Heart left ventricle (tissue), 16 donors: ENCODE measurements at regions not wholly inside any gene's neighbourhood (a gene's known extent, or its start where the extent isn't known, plus 50 kb on each side); places are given as distances from the start of the nearest gene placed in this dataset.
"Not testable (repeated sequence)": the region's sequence is repeated elsewhere in the genome, so short reads cannot be mapped to it uniquely, and the experiment has no call there.

ENCODE experiments used
- ATAC-seq, 4 donors: fragments of 200-7000 bp; cut with Tn5 transposase; one replicate each; pipeline ENCODE4 v1.9.1; 2020 to 2022; ENCODE audit warnings: moderate library complexity in 4 of 4, mild to moderate bottlenecking in 3 of 4, moderate number of reproducible peaks in 1 of 4
- DNase-seq, 5 donors: peaks; one replicate each; pipeline ENCODE4 v3.0.0-alpha.2; 2020
- H3K27ac ChIP-seq, 12 donors: fragments of 200-600 bp; sonication (generic) in 4 of 12; one replicate each; pipeline versions ENCODE4 v1.5.0 to v1.8.0; 2016 to 2022; ENCODE audit warnings: mild to moderate bottlenecking in 2 of 12
- H3K27me3 ChIP-seq, 9 donors: fragments of 200-600 bp; sonication (generic) in 2 of 9; one replicate each; pipeline versions ENCODE4 v1.5.1 to v1.8.0; 2016 to 2022; ENCODE audit warnings: mild to moderate bottlenecking in 3 of 9
- H3K36me3 ChIP-seq, 9 donors: fragments of 200-600 bp; sonication (generic) in 2 of 9; one replicate each; pipeline versions ENCODE4 v1.5.0 to v1.8.0; 2018 to 2022; ENCODE audit warnings: mild to moderate bottlenecking in 2 of 9
- H3K4me1 ChIP-seq, 12 donors: fragments of 200-600 bp; sonication (generic) in 4 of 12; one replicate each; pipeline versions ENCODE4 v1.5.0 to v1.8.0; 2016 to 2022; ENCODE audit warnings: mild to moderate bottlenecking in 3 of 12
- H3K4me3 ChIP-seq, 12 donors: fragments of 200-600 bp; sonication (generic) in 4 of 12; one replicate each; pipeline versions ENCODE4 v1.5.0 to v1.8.0; 2017 to 2022; ENCODE audit warnings: mild to moderate bottlenecking in 9 of 12, moderate library complexity in 4 of 12
- H3K9me3 ChIP-seq, 12 donors: fragments of 200-600 bp; sonication (generic) in 4 of 12; one replicate each; pipeline versions ENCODE4 v1.5.0 to v1.8.0; 2016 to 2022; ENCODE audit warnings: mild to moderate bottlenecking in 1 of 12
- CTCF ChIP-seq, 12 donors: fragments of 200-600 bp; sonication (generic) in 4 of 12; IDR thresholded peaks; one replicate each; pipeline versions ENCODE4 v1.5.0 to v1.8.0; 2018 to 2022; ENCODE audit warnings: antibody characterized with exemption in 12 of 12, mild to moderate bottlenecking in 5 of 12
- POLR2A ChIP-seq, 2 donors: fragments of 450-650 bp; IDR thresholded peaks; one replicate each; pipeline ENCODE4 v1.6.1; 2017; ENCODE audit warnings: antibody characterized with exemption in 2 of 2, mild to moderate bottlenecking in 2 of 2, moderate library complexity in 2 of 2
- WGBS, 4 donors: extraction: QIAGEN DNeasy Blood & Tissue Kit in 2 of 4; methylation state at CpG; one replicate each; pipeline versions ENCODE4 v1.1.5 to v1.1.7; 2013 to 2018; 5-methylcytosine and 5-hydroxymethylcytosine counted together
- intact Hi-C, 10 donors: fragments of 100-400 bp; cut with DNase I; formaldehyde crosslinking; loops; one replicate each; pipeline versions ENCODE4 v1.11.1 to v1.14.2; 2022
- donor health status: ischemic (EF 13 %, LVEDD 7.1; RV severe dilation, severe dysfunction).
- donor health status: healthy with polysubstance abuse.
- donor health status: DM: no; HTN: yes; CAD: no.
- donor health status: DM: no; HTN: no; CAD: no.
- donor health status: ischemic (EF 25% LVEDD 6.9; RV normal size, moderate dysfunction).
- donor health status: ischemic (EF 25% LVEDD 5.7; RV mildly dilated, moderate dysfunction).
- donor health status: healthy.
- donor health status: DM: yes; HTN: yes; CAD: no.
- donor health status: ischemic (EF 35%, LVEDD 5.7; RV mildly dilated, moderate dysfunction).
- donor health status: nonischemic (EF 11% LVEDD 7.7; RV severe dilation, severe dysfunction).
- donor health status: DM: yes; HTN: yes; CAD: no.
- donor health status: PGD.
- donor health status: ischemic (EF 29% LVEDD 5.4; RV normal size, mild dysfunction).
- donor health status: nonischemic (EF 23%, LVEDD 6.1; RV moderate dilation, normal function).

GRCh38 chr7:66442385-66442784 lies 186.3 kb upstream of the KCTD7 start:
- intact Hi-C loops: no loop called here
- ATAC-seq (no peak), DNase-seq (no peak)
- no peak overlapping the region for H3K4me3 ChIP-seq
- H3K27ac ChIP-seq: no peak overlapping the region
- peaks cover 0 to 7% (median 0%) of the 10 kb centered on the region in 12 donors for H3K4me1 ChIP-seq
- peaks cover 0 to 8% (median 0%) of the 10 kb centered on the region in 9 donors for H3K36me3 ChIP-seq
- 49 to 55% (median 52%) methylated on average over 4 of the region's 4 CpGs for WGBS, 4 donors
- no peaks in the 10 kb centered on the region for H3K27me3 ChIP-seq
- no peak for TF ChIP-seq POLR2A (IDR thresholded peaks at IDR 0.05)
- TF ChIP-seq CTCF (IDR thresholded peaks at IDR 0.05): no peak
- H3K9me3 ChIP-seq: no peaks in the 10 kb centered on the region

GRCh38 chr7:66443946-66444345 lies 184.7 kb upstream of the KCTD7 start:
- DNase-seq (no peak), ATAC-seq (no peak)
- Histone ChIP-seq H3K27ac (no peak overlapping the region), H3K36me3 (peaks cover 0 to 21% (median 8%) of the 10 kb centered on the region in 9 donors), H3K4me1 (peaks cover 0 to 7% (median 0%) of the 10 kb centered on the region in 12 donors), H3K9me3 (no peaks in the 10 kb centered on the region), H3K4me3 (no peak overlapping the region), H3K27me3 (no peaks in the 10 kb centered on the region)
- TF ChIP-seq CTCF (IDR thresholded peaks at IDR 0.05): no peak
- no peak for TF ChIP-seq POLR2A (IDR thresholded peaks at IDR 0.05)
- intact Hi-C loops: no loop called here

- intact Hi-C loops, H3K27me3 ChIP-seq, H3K4me3 ChIP-seq, H3K4me1 ChIP-seq, ATAC-seq, H3K9me3 ChIP-seq, DNase-seq, H3K27ac ChIP-seq: not testable (repeated sequence)
- 96 to 99% (median 98%) methylated on average over 2 of the region's 2 CpGs for WGBS, 4 donors
- H3K36me3 ChIP-seq: peaks cover 0 to 29% (median 13%) of the 10 kb centered on the region in 9 donors
Measured at GRCh38 chr7:66447007-66447406, 181.7 kb upstream of the KCTD7 start.

GRCh38 chr7:66450814-66451213 lies 177.9 kb upstream of the KCTD7 start:
- DNase-seq, intact Hi-C loops, ATAC-seq, H3K4me3 ChIP-seq, H3K4me1 ChIP-seq, H3K27ac ChIP-seq, H3K9me3 ChIP-seq, H3K27me3 ChIP-seq: not testable (repeated sequence)
- 93 to 100% (median 96%) methylated on average over 2 of the region's 2 CpGs for WGBS, 4 donors
- peaks cover 0 to 40% (median 13%) of the 10 kb centered on the region in 9 donors for H3K36me3 ChIP-seq

GRCh38 chr7:66451713-66452112 lies 177.0 kb upstream of the KCTD7 start:
- H3K9me3 ChIP-seq, ATAC-seq, DNase-seq, H3K4me1 ChIP-seq, H3K27ac ChIP-seq, H3K4me3 ChIP-seq, H3K27me3 ChIP-seq, intact Hi-C loops: not testable (repeated sequence)
- H3K36me3 ChIP-seq: peaks cover 0 to 40% (median 13%) of the 10 kb centered on the region in 9 donors
- 90 to 100% (median 95%) methylated on average over 2 of the region's 2 CpGs for WGBS, 4 donors

GRCh38 chr7:66452165-66452564 lies 176.5 kb upstream of the KCTD7 start:
- intact Hi-C loops: no loop called here
- Histone ChIP-seq H3K27me3 (no peaks in the 10 kb centered on the region), H3K4me3 (no peak overlapping the region), H3K4me1 (no peaks in the 10 kb centered on the region), H3K36me3 (peaks cover 0 to 40% (median 13%) of the 10 kb centered on the region in 9 donors), H3K9me3 (no peaks in the 10 kb centered on the region), H3K27ac (no peak overlapping the region)
- ATAC-seq: no peak
- DNase-seq: no peak
- whole genome bisulfite sequencing, 4 donors: 88 to 96% (median 92%) methylated on average over 2 of the region's 2 CpGs
- TF ChIP-seq POLR2A (IDR thresholded peaks at IDR 0.05) (no peak), CTCF (IDR thresholded peaks at IDR 0.05) (no peak)
